ENCODE measurements at regions not wholly inside any gene's neighbourhood (a gene's known extent, or its start where the extent isn't known, plus 50 kb on each side); places are given as distances from the start of the nearest gene placed in this dataset.
"Not testable (repeated sequence)": the region's sequence is repeated elsewhere in the genome, so short reads cannot be mapped to it uniquely, and the experiment has no call there.

DNA sequence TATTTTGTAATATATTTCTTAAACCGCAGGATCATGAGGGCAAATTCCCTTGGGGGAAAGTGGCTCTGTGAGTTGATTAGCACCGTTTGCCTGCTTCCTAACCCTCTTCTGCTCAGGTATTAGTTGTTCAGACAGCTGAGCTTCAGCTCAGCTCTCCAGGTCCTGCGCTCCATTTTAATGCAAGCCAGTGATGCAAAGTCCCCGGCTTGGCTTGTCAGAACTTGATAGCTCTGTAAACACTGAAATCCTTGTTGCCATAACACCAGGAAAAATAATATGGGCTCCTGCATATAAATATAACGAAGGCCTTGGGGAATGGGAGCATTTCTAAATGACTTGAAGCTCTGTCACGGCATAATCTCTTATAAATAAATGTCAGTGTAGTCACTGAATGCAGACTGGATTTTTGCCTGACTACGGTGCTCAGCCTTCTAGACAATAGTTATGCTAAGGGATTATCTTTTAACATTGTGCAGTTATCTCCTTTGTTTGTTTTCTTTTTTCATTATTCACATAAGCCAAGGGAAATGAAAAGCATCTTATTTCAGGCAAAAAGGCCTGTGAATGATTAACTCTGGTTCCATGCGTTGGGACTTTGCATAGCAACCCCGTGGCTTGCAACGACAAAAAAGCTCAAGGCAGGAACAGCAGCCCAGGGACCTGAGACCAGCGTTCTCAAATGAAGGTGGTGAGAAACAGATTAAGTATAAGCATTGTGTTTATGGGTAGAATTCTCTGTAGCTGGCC is 253.2 kb downstream of the SPRY1 start:
- peak; percentile 74 for DNase-seq

DNA sequence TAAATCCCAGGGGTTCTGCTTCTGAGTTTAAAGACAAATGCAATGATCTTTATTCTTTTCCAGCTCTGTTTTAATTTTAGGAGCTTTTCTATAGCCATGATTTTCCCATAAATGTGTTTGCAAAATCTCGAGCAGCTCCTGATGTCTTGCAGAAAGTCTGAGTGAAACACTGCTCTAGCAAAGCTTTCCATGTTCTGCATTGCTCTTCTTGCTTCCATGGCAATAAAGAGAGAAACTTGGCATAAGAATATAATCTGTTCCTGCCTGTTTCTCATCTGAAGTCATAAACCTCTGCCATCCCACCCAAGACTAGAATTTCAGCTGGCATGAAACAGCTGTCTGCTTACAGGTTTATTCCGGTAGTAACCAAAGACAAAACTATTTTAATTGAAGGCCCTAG is 254.5 kb downstream of the SPRY1 start:
- DNase-seq: no peak

- DNase-seq: no peak
Measured at GRCh38 chr4:123651536-123652180, 255.1 kb downstream of the SPRY1 start.

- DNase-seq: no peak
Measured at GRCh38 chr4:123652476-123652875, 255.9 kb downstream of the SPRY1 start.

DNA sequence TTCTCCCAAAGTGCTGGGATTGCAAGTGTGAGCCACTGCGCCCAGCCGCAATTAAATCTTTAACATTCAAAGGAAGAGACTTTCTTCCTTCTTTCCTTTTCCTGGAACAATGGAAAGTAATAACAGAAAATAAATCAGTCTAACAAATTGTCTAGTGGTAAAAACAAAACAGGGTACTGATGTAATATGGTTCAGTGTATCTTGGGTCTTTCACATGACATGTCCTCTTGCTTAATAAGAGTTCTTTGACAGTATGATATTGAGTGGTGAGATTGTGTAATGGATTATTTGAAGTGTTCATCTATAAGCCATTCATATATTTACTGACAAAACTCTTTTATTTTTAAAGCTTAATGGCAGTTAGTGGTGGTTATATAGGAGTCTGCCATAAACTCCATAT is 256.6 kb downstream of the SPRY1 start:
- no peak for DNase-seq

DNA sequence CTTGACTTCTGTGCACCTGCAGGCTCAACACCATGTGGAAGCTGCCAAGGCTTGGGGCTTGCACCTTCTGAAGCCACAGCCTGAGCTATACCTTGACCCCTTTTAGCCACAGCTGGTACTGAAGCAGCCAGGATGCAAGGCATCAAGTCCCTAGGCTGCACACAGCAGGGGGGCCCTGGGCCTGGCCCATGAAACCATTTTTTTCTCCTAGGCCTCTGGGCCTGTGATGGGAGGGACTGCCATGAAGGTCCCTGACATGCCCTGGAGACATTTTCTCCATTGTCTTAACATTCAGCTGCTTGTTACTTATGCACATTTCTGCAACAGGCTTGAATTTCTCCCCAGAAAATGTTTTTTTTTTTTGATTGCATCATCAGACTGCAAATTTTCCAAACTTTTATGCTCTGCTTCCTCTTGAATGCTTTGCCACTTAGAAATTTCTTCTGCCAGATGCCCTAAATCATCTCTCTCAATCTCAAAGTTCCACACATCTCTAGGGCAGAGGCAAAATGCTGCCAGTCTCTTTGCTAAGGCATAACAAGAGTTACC is 260.2 kb downstream of the SPRY1 start:
- DNase-seq: not testable (repeated sequence)

DNA sequence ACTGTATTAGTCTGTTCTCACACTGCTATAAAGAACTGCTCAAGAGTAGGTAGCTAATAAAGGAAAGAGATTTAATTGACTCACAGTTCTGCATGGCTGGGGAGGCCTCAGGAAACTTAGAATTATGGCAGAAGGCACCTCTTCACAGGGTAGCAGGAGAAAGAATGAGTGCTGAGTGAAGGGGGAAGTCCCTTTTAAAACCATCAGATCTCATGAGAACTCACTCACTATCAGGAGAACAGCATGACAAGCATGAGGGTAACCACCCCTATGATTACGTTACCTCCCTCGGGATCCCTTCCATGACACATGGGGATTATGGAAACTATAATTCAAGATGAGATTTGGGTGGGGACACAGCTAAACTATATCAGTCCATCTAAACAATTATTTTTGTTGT is 261.0 kb downstream of the SPRY1 start:
- DNase-seq: not testable (repeated sequence)

- no peak for DNase-seq
Measured at GRCh38 chr4:123659262-123659661, 262.7 kb downstream of the SPRY1 start.

DNA sequence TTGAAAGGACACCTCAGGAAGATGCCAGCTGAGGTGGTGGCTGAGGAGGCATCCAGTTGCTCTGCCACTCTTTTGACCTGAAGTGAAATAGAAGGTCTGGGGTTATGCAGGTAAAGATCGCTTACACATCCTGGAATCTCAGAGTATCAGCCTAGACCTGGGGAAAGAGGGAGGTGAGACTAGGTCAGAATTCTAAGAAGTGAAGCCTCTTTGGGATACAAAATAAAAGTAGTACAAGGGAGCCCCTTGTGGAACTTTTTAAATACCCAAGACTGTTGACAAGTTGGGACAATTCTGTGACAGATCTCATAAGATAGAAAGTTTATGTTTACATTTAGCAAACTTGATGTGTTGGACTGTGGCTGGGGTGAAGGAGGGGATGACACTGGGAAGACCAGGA is 263.1 kb downstream of the SPRY1 start:
- DNase-seq: peak; percentile 29

DNA sequence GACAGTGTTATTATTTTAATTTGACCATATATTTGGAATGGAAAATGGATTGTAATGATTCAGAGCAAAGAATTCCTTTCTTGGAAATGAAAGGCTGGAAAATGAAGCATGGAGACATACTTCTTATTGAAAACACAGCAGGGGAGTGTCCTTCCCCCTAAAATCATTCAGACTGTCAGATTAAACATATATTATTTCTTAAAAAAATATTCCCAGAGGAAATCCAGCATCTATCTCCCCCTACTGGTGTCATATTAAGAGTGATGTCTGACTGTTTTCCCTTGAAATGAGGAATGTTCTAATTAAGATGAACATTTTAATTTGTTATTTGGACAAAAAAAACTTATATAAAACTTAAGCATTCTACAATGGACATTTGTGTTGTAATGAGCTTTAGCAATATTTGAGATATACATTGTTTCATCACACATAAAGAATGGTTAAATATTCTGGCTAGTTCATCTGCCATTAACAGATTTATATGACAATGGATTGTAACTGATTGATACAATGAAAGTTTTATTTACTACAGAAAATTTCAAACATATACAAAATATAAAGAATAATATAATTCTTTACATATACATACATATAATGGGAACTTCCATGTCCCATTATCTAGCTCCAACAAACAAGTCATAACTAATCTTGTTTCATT is 264.6 kb downstream of the SPRY1 start:
- peak; percentile 68 for DNase-seq

GRCh38 chr4:123662827-123663226 is 266.2 kb downstream of the SPRY1 start:
- no peak for DNase-seq

DNA sequence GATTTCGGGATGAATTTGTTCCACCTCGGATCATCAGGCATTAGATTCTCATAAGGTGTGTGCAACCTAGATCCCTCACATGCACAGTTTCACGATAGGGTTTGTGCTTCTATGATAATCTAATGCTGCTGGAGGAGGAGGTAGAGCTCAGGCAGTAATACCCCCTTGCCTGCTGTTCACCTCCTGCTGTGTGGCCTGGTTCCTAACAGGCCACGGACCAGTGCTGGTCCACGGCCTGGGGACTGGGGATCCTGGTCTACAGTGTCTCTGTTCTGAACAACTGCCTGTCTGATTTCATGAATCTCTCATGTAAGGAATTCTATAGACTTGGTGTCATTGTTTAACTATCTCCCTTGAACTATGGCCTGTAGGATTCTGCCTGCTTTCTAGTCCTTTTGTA is 269.9 kb downstream of the SPRY1 start:
- no peak for DNase-seq

GRCh38 chr4:123667496-123667895 is 270.9 kb downstream of the SPRY1 start:
- DNase-seq: no peak

GRCh38 chr4:123667991-123668390 is 271.4 kb downstream of the SPRY1 start:
- DNase-seq: no peak

- no peak for DNase-seq
Measured at GRCh38 chr4:123671636-123672404, 275.2 kb downstream of the SPRY1 start.

DNA sequence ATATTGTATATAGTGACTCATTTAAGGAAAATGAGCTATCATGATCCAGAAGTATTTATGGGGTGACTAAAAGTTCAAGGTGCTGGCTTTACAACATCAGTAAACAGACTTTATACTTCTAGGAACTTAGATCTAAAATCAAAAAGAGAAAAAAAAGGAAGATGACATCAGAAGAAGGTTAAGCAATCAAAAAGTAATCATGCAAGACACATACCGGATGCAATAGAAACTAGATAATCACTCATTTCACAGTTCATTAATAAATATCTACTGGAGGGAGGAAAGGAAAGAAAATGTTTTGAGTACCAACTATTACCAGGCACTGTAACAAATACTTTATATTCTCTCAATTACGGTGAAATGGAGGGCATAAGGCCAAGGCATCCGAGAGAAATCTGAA is 276.4 kb downstream of the SPRY1 start:
- peak; percentile 96 for DNase-seq

DNA sequence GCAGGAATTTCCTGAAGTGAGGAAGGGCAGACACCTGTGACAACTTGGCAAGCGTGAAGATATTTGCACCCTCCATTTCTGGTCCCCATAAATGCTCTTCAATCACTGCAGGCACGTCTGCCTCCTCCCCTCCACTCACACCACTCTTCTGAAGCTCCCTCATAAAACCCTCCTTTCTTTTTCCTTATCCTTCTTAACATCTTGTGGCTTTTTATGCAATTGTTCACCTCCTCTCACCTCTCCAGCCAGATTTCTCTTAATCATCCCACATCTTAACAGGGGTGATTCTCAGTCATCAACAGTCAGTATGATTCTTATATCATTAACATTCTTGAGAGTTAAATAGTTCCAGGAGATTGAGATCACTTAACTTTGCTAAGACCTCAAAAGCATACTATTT is 277.4 kb downstream of the SPRY1 start:
- peak; percentile 86 for DNase-seq

DNA sequence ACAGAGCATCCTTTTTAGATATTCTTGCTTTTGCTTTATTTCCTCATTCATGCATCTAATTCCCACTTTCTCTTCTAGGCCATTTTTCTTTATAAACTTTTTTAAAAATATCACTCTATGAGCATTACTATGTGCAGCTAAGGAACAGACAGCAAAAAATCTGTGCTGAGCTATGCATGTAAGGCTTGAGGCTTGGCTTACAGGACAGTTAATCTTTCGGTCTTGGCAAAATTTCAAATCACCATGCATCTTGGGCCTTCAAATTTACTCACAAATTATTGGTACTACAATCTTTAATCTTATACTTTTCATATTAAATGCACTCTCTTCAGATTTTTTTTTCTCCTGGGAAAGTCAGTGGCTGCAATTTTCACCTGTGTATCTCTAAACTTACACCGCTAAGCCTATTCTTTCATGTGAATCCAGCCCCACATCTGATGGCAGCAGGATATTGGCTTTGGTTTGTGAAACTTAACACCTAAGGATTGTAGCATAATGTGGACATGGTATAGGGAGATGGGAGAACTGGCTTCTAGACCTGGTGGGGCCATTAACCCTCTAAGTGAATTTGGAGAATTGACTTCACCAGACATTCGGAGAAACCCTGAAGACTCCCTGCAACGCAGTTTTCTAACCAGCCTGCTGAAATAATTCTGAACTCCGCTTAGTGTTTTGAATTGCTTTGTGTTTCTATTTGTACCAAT is 278.3 kb downstream of the SPRY1 start:
- no peak for DNase-seq

GRCh38 chr4:123675567-123675966 is 279.0 kb downstream of the SPRY1 start:
- no peak for DNase-seq

DNA sequence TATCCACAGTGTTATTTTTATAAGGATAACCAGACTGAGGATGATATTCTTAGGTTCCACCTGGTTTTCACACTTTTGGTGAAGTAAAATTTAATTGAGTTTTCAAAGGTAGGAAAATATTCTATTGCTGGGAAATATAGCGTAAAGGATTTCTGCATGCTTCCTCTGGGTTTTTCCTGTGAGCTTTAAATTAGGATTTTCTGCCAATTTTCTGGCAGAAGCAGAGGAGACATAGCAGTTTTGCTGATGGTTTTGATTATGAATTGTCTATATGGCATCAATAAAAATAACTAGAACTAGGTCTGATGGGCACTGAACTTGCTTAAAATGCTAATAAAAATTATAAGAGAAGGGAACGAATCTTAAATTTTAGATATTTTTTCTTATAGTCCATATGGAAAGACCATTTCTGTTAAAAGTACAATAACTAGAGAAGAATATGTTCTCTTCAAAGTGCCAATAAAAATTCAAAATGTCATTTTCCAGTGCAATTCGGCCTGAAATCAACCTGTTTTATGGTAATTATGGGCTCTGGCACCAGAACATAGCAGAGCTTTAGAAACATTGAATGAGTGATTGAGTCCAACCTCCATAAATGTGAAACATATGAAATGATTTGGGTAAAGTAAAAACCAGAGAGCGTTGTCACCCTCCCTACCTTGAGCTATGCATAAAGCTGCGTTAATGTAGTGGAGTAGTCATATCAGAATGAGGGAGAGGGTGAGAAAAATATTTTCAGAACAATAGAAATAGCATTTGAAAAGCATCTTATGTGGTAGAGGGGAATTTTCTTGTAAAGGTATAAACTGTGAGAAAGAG is 279.7 kb downstream of the SPRY1 start:
- no peak for DNase-seq

DNA sequence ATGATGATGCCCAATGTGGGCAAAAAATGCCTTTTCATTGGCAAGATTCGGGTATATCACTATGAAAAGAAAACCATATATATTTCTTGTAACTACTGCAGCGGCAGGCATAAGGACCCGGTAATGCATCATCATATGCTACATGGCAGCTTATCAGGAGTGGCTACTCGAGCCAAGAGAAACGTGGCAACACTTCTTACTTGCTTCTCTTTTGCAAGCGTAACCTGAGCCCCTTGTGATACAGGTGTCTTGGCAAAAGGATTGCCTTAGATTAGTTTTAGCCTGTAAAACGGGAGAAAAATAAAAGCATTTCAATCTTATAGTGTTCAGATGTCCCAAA is 280.3 kb downstream of the SPRY1 start:
- no peak for DNase-seq

DNA sequence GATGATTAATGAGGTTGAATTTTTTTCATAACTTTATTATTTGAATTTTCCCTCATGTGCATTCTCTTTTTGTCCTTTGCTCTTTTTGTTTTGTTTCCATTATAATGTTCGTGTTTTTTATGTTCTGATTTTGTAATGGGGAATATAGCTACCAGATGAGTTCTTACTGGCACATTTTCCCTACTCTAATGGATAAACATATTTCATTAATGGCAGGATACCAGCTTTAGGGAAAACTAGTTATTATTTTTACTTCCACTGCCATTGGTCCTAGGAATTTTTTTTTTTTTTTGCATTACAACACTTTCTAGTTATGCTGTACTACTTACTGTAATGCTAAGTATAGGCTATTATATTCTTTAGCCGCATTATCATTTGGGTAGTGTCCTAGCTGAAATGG is 286.3 kb downstream of the SPRY1 start:
- DNase-seq: no peak

All from kidney glomerular epithelial cell (primary cell).